NCI-H226 (cell line): ENCODE measurements at regions not wholly inside any gene's neighbourhood (a gene's known extent, or its start where the extent isn't known, plus 50 kb on each side); places are given as distances from the start of the nearest gene placed in this dataset.

Source experiments
- DNase-seq: peaks from one replicate; pipeline ENCODE4 v3.0.0-alpha.2; 2015

DNA sequence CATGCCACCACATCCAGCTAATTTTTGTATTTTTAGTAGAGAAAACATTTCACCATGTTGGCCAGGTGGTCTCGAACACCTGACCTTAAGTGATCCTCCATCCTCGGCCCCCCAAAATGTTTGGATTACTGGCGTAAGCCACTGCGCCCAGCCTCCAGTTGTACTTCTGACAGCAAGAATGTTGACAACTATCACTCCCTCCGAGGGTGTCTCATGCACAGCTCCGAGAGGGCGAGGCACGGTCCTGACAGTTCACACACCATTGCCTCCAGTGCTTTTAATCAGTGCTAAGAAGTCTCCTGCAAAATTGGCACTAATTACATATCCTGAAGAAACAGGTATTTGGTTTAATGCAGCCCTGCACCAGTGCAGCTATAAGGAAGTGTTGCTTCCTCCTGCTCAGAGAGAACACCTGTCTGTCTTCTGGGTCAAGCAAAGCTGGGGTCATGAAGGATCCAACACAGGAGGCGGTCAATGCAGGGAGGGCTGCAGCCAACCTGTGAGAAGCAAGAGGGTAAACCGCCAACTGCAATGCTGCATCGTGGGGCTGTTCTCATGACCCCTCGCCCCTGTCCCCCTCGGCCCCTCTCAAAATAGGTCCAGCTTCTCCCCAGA lies 184.0 kb downstream of the MED10 start:
- no peak for DNase-seq

DNA sequence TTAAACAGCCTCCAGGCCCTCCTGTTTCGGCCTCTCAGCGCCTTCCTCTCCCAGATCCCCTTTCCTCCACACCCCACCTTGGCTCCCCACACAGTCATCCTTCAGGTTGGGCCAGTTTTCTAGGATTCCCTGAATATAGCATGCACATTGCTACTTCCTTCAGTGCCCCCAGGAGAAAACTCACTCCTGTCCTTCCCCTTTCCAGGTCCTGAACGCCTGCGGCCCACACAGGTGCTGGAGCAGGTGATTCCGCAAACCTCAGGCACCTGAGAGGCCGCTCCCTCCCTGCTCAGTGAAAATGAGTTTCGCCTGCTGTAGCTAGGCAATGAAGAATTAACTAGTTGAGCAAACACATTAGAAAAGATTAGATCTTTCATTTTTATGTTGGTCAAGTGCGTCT lies 185.0 kb downstream of the MED10 start:
- DNase-seq: no peak

DNA sequence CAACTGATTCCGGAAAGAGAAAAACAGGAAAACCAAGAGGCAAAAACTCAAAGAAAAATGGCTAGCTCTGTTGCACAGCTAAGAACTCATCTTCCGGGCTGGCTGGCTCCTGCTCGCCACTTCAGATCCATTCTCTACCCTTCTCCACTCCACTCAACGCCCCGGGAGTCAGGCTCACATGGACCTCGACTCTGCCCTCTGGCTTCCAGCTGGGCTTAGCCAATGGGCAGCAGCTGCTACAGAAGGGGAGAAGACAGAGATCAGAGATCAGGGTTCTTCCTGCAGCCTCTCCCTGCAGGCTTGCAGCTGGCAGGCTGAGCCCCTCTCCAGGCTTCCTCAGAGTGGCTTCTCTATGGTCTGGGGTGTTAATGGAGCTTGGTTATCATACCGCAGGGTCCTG lies 187.5 kb downstream of the MED10 start:
- DNase-seq: no peak

GRCh38 chr5:6188976-6189375 lies 189.4 kb downstream of the MED10 start:
- no peak for DNase-seq

DNA sequence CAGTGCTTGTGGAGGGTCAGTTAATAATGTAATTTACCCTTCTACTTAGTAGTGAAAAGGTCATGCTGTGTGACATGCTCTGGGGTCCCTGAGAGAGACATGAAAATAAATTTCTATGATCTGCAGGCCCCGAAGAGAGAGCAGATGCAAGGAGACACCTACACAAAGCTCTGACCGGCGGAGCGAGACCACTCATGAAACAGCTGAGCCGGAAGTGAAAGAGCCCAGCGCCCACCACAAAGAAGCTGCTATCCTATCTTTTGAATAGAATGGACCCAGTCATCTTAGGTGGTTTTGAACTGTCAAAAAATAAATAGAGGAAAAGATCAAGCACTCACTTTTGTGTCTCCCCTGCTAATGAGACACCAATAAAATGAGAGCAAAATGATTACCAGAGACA lies 190.0 kb downstream of the MED10 start:
- DNase-seq: no peak

DNA sequence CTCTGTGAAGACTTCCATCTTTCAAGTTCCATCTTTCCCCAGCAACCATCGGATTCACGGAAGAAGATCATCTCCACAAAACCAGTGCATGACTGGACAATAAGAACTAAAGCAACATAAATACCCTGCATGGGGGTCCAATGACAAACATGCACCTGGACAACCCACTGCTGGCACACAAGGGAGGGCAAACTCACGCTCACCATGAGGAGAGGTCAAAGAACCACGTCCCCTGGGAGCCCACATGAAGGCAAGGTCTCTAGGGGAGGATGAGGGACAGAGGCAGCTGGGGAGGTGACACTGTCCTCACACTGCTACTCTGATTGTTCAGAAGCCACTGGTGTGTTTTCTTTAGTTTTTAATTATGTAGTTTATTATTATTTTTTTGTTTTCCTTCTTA lies 190.8 kb downstream of the MED10 start:
- no peak for DNase-seq

- no peak for DNase-seq
Observed at GRCh38 chr5:6185574-6185973, 192.8 kb downstream of the MED10 start.

DNA sequence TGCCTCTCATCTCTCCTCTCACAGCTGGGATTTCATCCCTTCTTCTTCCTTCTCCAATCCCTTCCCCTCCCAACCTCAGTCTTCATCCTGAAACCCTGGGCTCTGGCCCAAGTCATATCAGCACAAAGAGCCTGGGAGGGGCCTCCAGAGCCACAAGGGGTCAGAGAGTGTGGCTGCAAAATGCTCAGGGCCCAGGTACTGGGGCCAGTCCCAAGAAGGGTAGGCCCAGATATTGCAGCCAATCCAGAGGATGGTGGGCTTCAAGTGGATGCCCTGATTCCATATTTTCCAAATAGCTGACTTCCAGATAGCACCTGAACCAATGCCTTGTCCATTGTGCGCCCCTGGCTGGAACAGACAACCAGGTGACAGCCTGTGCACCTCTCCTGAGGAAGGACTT lies 193.9 kb downstream of the MED10 start:
- DNase-seq: no peak

DNA sequence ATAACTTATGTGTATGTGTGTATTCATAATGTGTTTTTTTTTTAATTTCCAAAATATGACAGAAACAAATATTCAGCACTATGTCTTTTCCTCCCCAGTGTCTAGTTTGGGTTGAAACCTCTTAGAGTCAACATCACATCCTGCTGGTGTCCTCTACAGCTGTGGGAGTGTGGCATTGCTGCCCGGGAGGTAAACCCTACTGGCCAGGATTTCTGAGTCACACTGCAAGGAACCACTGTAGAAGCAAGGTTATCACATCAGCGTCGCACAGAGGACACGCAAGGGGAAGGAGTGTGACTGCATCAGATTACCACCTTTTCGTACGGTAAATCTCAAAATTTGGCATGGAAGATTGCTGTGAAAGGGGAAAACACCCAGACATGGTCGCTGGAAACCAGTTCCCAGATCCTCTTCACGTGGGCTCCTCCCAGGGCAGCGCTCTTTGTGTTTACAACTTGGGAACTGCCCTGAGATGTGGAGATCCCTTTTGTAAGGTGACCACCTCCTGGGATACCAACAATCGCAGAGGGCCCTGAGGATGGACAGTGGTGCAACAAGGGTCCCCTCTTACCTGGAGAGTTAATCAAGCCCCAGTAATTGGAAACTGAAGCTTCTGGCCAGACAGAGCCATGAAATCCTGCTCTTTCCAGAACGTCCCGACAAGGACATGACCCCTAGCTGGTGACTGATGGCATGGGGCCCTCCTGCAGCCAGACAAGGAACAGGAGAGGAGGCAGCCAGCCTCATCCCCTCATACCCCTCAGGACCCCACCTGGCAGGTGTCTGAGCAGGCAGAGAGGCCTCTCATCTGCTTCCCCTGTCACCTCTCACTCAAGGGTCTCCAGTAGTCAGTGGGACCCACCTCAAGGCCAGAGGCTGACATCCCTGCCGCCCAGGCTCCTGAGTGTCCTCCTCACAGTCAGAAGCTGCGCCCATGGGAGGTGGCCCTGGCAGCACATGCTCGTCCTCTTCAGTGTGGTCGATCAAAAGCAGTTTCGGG lies 194.7 kb downstream of the MED10 start:
- DNase-seq: no peak

GRCh38 chr5:6182271-6182815 lies 196.0 kb downstream of the MED10 start:
- no peak for DNase-seq

DNA sequence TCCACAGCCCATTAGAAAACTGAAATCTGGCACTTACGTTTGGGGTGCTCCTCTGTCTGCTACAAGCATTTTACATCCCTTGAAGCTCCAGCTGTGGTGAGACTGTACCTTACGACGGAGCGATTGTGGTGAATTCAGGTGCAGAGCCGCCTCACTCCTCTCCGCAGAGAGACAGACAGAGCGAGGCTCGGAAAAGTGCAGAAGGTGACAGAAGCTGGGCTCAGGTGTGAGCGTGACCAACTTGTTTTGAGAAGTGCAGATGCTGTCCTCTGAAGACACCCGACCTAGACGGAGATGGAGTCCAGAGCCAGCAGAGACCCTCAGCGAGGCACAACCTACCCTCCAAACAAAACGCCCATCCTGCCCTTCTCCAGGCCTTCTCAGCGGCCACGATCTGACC lies 196.5 kb downstream of the MED10 start:
- no peak for DNase-seq

DNA sequence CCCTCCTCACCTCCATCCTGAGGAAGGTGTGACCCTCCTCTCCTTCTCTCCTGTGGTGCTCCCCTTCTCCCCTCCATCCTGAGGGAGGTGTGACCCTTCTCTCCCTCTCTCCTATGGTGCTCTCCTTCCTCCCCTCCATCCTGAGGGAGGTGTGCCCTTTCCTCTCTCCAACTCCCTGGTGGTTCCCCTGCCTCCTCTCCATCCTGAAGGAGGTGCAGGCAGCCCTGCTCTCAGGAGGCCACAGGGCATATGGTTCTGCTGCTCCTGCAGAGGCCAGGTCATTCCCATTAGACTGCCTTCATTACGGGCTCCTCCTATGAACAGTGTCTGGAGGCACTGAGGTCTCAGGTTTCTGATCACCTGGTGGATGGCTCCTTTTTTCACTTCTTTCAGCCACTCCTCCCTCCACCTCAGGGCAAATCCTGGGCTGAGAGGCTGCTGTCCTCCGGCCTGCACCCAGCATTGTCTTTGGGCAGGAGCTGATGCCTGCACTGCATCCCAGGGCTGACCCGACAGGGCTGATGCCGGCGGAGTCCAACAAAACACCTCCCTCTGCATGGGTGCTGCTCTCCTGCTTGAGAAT lies 197.1 kb downstream of the MED10 start:
- DNase-seq: no peak

GRCh38 chr5:6180231-6180872 lies 198.0 kb downstream of the MED10 start:
- DNase-seq: no peak

GRCh38 chr5:6178846-6179532 lies 199.4 kb downstream of the MED10 start:
- DNase-seq: no peak

DNA sequence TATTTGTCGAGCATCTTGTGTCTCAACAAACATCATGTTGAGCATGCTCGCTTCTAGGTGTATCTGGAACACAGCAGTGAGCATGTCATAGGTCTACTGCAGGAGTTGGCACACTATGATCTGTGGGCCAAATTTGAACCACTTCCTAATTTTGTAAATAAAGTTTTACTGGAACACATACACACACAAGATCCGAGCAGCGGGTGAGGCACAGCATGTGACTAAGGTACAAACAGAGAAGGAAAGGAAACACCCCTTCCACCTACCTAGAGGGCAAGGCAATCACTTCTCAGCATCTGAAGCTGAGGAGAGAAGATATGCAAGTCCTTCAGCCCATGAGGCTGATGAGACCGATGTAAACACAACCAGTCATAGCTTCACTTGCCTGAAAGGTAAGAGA lies 200.4 kb downstream of the MED10 start:
- no peak for DNase-seq

DNA sequence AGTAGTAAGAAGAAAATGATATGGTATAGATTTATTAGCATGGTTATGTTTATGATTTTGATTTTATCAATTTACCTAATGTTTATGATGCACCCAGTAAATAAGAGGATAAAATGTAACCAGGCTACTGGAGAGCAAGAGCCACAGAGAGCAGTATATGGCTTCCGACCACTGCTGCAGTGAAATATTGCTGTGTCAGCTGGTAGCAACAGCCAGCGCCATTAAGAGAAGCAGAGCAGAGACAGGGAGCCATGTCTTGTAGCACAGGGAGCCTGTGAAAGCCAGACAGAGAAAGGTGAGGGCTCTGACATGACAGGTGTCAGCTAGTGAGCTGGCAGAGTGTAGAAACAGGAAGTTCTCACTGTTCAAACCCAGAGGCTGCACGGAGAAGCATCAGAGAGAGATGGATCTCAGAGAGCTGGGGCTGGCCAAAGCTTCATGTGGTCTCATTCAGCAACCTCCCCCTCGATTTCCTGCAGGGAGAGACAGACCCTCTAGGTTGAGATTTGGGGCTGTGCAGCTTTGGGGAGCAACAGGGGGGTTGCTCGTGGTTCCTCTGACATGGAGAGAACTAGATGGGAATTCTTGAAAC lies 202.1 kb downstream of the MED10 start:
- DNase-seq: no peak

- DNase-seq: no peak
Observed at GRCh38 chr5:6175172-6175854, 203.0 kb downstream of the MED10 start.

GRCh38 chr5:6169660-6170059 lies 208.7 kb downstream of the MED10 start:
- DNase-seq: no peak

GRCh38 chr5:6166698-6167394 lies 211.5 kb downstream of the MED10 start:
- DNase-seq: no peak

DNA sequence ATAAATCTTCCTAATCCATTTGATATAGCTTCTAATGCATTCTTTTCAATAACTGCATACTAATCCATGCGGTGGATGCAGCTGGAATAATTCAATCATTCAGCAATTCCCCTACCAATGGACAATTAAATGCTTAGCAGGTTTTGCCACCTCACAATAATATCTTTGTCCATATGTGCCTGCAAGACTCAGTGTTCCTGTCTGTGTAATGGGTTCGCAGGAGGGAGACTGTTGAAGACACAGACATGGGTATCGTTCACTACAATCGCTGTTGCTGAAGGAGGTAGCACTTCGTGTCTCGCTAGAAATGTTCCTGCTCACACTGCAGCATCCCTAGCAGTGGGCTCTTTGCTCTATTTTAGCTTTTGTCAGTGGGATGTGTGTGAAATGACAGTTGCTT lies 214.4 kb downstream of the MED10 start:
- no peak for DNase-seq

DNA sequence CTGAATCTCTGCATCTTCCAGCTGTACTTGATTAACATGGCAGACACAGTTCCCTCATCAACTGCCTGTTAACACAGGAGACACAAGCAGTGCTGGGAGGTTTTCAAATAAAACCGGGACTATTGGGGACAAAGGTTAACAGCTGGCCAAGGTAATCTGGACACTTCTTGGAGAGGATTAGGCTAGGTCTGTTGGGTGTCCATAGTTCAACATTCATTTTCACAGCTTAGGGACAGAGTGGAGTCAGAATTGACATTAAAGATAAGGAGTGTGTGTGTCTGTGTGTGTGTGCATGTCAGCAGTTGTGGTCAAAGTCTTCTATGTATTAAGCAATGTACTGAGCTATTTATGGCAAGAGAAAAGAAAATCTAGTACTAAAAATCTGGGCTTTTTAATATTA lies 216.2 kb downstream of the MED10 start:
- no peak for DNase-seq
